Endothelial cell of umbilical vein (primary cell): ENCODE measurements at regions not wholly inside any gene's neighbourhood (a gene's known extent, or its start where the extent isn't known, plus 50 kb on each side); places are given as distances from the start of the nearest gene placed in this dataset.

Source experiments
- BruUV-seq: library from RNA; stranded (reverse); fragments of 400-500 nt; replicated peaks from 2 replicates; lab custom pipeline; 2021; lab: Mats Ljungman, UMichigan
- CTCF ChIA-PET: fragments of 300-600, 350-600 bp; sonication (Branson Sonifier 250); formaldehyde crosslinking; loops from one replicate; lab custom pipeline; 2021; ENCODE audit warnings: antibody characterized with exemption, inconsistent platforms; lab: Charles Lee
- POLR2A ChIA-PET: fragments of 300-600, 350-600 bp; sonication (Branson Sonifier 250); formaldehyde crosslinking; loops from one replicate; lab custom pipeline; 2021; ENCODE audit warnings: antibody characterized with exemption, inconsistent platforms; lab: Charles Lee
- DNase-seq: peaks from one replicate; pipeline ENCODE4 v3.0.0-alpha.2; 2011; ENCODE audit warnings: low read depth, low spot score
- FAIRE-seq: peaks from 2 replicates; lab custom pipeline; 2011; peaks lifted over from hg19 to GRCh38; lab: Jason Lieb, UNC
- H2AFZ ChIP-seq: 2 replicates; pipeline ENCODE4 v1.6.0; 2012; ENCODE audit warnings: low read depth, low read length, control low read depth, inconsistent platforms
- H3K27ac ChIP-seq: 2 replicates; pipeline ENCODE4 v1.5.1; 2011; ENCODE audit warnings: low read depth, mild to moderate bottlenecking, control low read depth, low read length, moderate library complexity; ENCODE audit not compliant: insufficient read depth
- H3K27me3 ChIP-seq, 2 experiments: 2 replicates each; pipeline versions ENCODE4 v1.6.0 to v1.6.1; 2011; ENCODE audit warnings: low read length in 2 of 2, mixed read lengths in 1 of 2; ENCODE audit not compliant: control insufficient read depth in 2 of 2, insufficient read depth in 2 of 2
- H3K36me3 ChIP-seq, 2 experiments: 2 replicates in 1 of 2; 3 replicates in 1 of 2; pipeline ENCODE4 v1.5.1; 2011; ENCODE audit warnings: low read length in 2 of 2, mild to moderate bottlenecking in 1 of 2, moderate library complexity in 1 of 2; ENCODE audit not compliant: control insufficient read depth in 2 of 2, insufficient read depth in 2 of 2; ENCODE audit errors: extremely low read depth in 1 of 2
- H3K4me1 ChIP-seq: 3 replicates; pipeline ENCODE4 v1.5.1; 2011; ENCODE audit warnings: mild to moderate bottlenecking, low read length; ENCODE audit not compliant: control insufficient read depth, insufficient read depth; ENCODE audit errors: extremely low read depth
- H3K4me2 ChIP-seq: 2 replicates; pipeline ENCODE4 v1.6.1; 2011; ENCODE audit warnings: low read length, control low read depth, mixed read lengths; ENCODE audit not compliant: insufficient read depth
- H3K4me3 ChIP-seq, 3 experiments: fragments of 200-600 bp in 1 of 3; sonication (generic), shearing (Covaris generic) in 1 of 3; replicated peaks in 1 of 3; 2 replicates each; pipeline ENCODE4 v1.5.1; 2011 to 2016; ENCODE audit warnings: control low read depth in 3 of 3, low read length in 3 of 3, mild to moderate bottlenecking in 2 of 3, inconsistent platforms in 1 of 3, low read depth in 1 of 3, moderate library complexity in 1 of 3; ENCODE audit not compliant: insufficient read depth in 1 of 3
- H3K79me2 ChIP-seq: 2 replicates; pipeline ENCODE4 v1.6.0; 2012; ENCODE audit warnings: low read length, inconsistent platforms; ENCODE audit not compliant: control insufficient read depth, insufficient read depth
- H3K9ac ChIP-seq: replicated peaks from 2 replicates; pipeline ENCODE3; 2011; ENCODE audit warnings: low read length, control low read depth; ENCODE audit not compliant: insufficient read depth; ENCODE audit errors: extremely low read depth
- H3K9me1 ChIP-seq: replicated peaks from 3 replicates; pipeline ENCODE4 v1.6.0; 2011; ENCODE audit warnings: mild to moderate bottlenecking, low read length; ENCODE audit not compliant: control insufficient read depth, insufficient read depth; ENCODE audit errors: extremely low read depth
- H3K9me3 ChIP-seq: replicated peaks from 2 replicates; pipeline ENCODE4 v1.5.1; 2012; ENCODE audit warnings: low read length, inconsistent platforms; ENCODE audit not compliant: control insufficient read depth, insufficient read depth
- H4K20me1 ChIP-seq: replicated peaks from 2 replicates; pipeline ENCODE3; 2011; ENCODE audit warnings: mild to moderate bottlenecking, low read length; ENCODE audit not compliant: control insufficient read depth, insufficient read depth; ENCODE audit errors: extremely low read depth
- EZH2 ChIP-seq: IDR thresholded peaks from 2 replicates; pipeline ENCODE4 v1.6.1; 2012; ENCODE audit warnings: borderline replicate concordance, low read depth, mild to moderate bottlenecking, moderate library complexity, low read length, inconsistent platforms; ENCODE audit not compliant: severe bottlenecking
- FOS ChIP-seq: IDR thresholded peaks from 2 replicates; pipeline ENCODE4 v1.6.1; 2011; ENCODE audit warnings: mild to moderate bottlenecking, low read length, moderate library complexity, borderline replicate concordance; ENCODE audit not compliant: insufficient read depth
- GATA2 ChIP-seq: IDR thresholded peaks from 2 replicates; pipeline ENCODE4 v1.7.0; 2011; ENCODE audit warnings: low read depth, mild to moderate bottlenecking, moderate library complexity, mixed read lengths, low read length; ENCODE audit not compliant: insufficient read length, insufficient read depth
- MYC ChIP-seq: IDR thresholded peaks from one replicate; pipeline ENCODE4 v1.6.1; 2011; ENCODE audit warnings: mild to moderate bottlenecking, low read depth, low read length
- POLR2A ChIP-seq: IDR thresholded peaks from 2 replicates; pipeline ENCODE4 v1.6.1; 2012; ENCODE audit warnings: low read depth, mild to moderate bottlenecking, control low read depth, low read length
- POLR2AphosphoS5 ChIP-seq: IDR thresholded peaks from 2 replicates; pipeline ENCODE4 v1.6.1; 2012; ENCODE audit warnings: low read depth, mild to moderate bottlenecking, control low read depth, low read length, moderate library complexity; ENCODE audit not compliant: insufficient read depth
- dilution Hi-C: fragments of 300-500 bp; cut with MboI; formaldehyde crosslinking; loops from one replicate; pipeline ENCODE4 v1.15.0; 2019; ENCODE audit warnings: low sequenced_read_pairs; ENCODE audit not compliant: extremely low pct_ligation_motif_present
- intact Hi-C: fragments of 100-400 bp; cut with micrococcal nuclease; formaldehyde crosslinking; loops from one replicate; pipeline ENCODE4 v1.10.0; 2022
- TF ChIP-seq, protein P1 (sequence below): IDR thresholded peaks from 2 replicates; pipeline ENCODE4 v1.6.1; 2011; ENCODE audit not compliant: insufficient read depth, insufficient read length
- TF ChIP-seq, protein P2 (sequence below), 2 donors: IDR thresholded peaks; 1 replicate in 1 of 2; 2 replicates in 1 of 2; pipeline ENCODE4 v1.5.1; 2011; ENCODE audit warnings: low read length in 2 of 2, mild to moderate bottlenecking in 2 of 2, moderate library complexity in 2 of 2, control low read depth in 1 of 2, inconsistent platforms in 1 of 2, low read depth in 1 of 2; ENCODE audit not compliant: insufficient read depth in 1 of 2; ENCODE audit errors: extremely low read depth in 1 of 2

DNA sequence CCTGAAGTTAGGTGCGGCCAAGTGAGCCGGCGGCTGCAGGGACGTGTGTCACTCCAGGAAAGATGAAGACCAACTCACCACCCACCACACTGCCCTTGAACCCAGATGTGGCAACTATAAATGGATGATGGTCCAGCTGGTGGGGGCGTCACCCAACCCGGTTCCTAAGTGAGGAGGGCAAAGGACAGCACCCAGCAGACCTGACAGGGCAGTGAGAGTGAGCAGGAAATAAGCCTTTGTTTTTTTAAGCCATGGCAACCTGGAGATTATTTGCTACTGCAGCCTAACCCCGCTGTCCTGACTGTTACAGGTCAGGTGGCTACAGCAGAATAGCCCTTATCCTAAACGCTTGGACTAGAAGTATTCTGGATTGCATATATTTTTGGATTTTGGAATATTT is 228.9 kb downstream of the CTTN start:
- DNase-seq (no peak), FAIRE-seq (no peak)
- H2AFZ ChIP-seq: no peak overlapping the region
- BruUV-seq: no TSS peak
- H3K79me2 ChIP-seq: no peaks in the 10 kb centered on the region
- no peak overlapping the region for H3K4me3 ChIP-seq
- intact Hi-C loops (no loop called here), dilution Hi-C loops (no loop called here)
- POLR2A ChIA-PET: no interaction called here
- H3K4me2 ChIP-seq: no peak overlapping the region
- no peaks in the 10 kb centered on the region for H3K4me1 ChIP-seq
- H4K20me1 ChIP-seq: no peaks in the 10 kb centered on the region
- no peaks in the 10 kb centered on the region for H3K9me3 ChIP-seq
- no peak overlapping the region for H3K9ac ChIP-seq
- H3K9me1 ChIP-seq: no peaks in the 10 kb centered on the region
- CTCF ChIA-PET: no interaction called here
- H3K36me3 ChIP-seq: no peaks in the 10 kb centered on the region
- no peaks in the 10 kb centered on the region for H3K27me3 ChIP-seq
- TF ChIP-seq, protein P1, sequence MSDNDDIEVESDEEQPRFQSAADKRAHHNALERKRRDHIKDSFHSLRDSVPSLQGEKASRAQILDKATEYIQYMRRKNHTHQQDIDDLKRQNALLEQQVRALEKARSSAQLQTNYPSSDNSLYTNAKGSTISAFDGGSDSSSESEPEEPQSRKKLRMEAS: no peak
- TF ChIP-seq GATA2 (no peak), POLR2AphosphoS5 (no peak), EZH2 (no peak), FOS (no peak), POLR2A (no peak), MYC (no peak)
- TF ChIP-seq, protein P2, sequence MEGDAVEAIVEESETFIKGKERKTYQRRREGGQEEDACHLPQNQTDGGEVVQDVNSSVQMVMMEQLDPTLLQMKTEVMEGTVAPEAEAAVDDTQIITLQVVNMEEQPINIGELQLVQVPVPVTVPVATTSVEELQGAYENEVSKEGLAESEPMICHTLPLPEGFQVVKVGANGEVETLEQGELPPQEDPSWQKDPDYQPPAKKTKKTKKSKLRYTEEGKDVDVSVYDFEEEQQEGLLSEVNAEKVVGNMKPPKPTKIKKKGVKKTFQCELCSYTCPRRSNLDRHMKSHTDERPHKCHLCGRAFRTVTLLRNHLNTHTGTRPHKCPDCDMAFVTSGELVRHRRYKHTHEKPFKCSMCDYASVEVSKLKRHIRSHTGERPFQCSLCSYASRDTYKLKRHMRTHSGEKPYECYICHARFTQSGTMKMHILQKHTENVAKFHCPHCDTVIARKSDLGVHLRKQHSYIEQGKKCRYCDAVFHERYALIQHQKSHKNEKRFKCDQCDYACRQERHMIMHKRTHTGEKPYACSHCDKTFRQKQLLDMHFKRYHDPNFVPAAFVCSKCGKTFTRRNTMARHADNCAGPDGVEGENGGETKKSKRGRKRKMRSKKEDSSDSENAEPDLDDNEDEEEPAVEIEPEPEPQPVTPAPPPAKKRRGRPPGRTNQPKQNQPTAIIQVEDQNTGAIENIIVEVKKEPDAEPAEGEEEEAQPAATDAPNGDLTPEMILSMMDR (IDR thresholded peaks at IDR 0.05; ENCODE audit: extremely low read depth in 1 of 2, insufficient read depth in 1 of 2, low read depth in 1 of 2, low read length in 2 of 2): no peak
- no peak overlapping the region for H3K27ac ChIP-seq
